Naive thymus-derived CD4-positive, alpha-beta T cell (primary cell): ENCODE measurements at regions not wholly inside any gene's neighbourhood (a gene's known extent, or its start where the extent isn't known, plus 50 kb on each side); places are given as distances from the start of the nearest gene placed in this dataset.
"Not testable (repeated sequence)": the region's sequence is repeated elsewhere in the genome, so short reads cannot be mapped to it uniquely, and the experiment has no call there.

Experiments
- ATAC-seq: fragments of 150-1000 bp; cut with Tn5 transposase; 2 replicates; pipeline ENCODE4 v1.10.0; 2021; ENCODE audit warnings: mild to moderate bottlenecking, moderate library complexity
- CTCF ChIA-PET: fragments of 350-600 bp; sonication (Branson Sonifier 250); formaldehyde crosslinking; loops from one replicate; lab custom pipeline; 2021; ENCODE audit warnings: antibody characterized with exemption; lab: Charles Lee
- POLR2A ChIA-PET: fragments of 350-600 bp; sonication (Branson Sonifier 250); formaldehyde crosslinking; loops from one replicate; lab custom pipeline; 2021; ENCODE audit warnings: antibody characterized with exemption, inconsistent platforms; lab: Charles Lee
- DNase-seq, 9 donors: peaks; one replicate each; pipeline versions ENCODE4 v3.0.0 to v3.0.0-alpha.2; 2020 to 2022; ENCODE audit warnings: mixed read lengths in 1 of 9
- H3K27ac ChIP-seq: one replicate; pipeline ENCODE4 v1.7.0; 2013; ENCODE audit warnings: mild to moderate bottlenecking, low read depth, low read length, moderate library complexity
- H3K27me3 ChIP-seq, 2 donors: one replicate each; pipeline ENCODE4 v1.7.0; 2013; ENCODE audit warnings: low read length in 2 of 2, mild to moderate bottlenecking in 2 of 2, moderate library complexity in 2 of 2; ENCODE audit not compliant: control insufficient read depth in 2 of 2, insufficient read depth in 2 of 2
- H3K36me3 ChIP-seq, 3 experiments: 1 replicate in 2 of 3; 2 replicates in 1 of 3; pipeline ENCODE4 v1.7.0; 2013; ENCODE audit warnings: low read length in 3 of 3, mild to moderate bottlenecking in 3 of 3, moderate library complexity in 1 of 3; ENCODE audit not compliant: insufficient read depth in 3 of 3, control insufficient read depth in 2 of 3
- H3K4me1 ChIP-seq, 2 donors: one replicate each; pipeline ENCODE4 v1.7.0; 2013; ENCODE audit warnings: low read length in 2 of 2, mild to moderate bottlenecking in 2 of 2, moderate library complexity in 1 of 2; ENCODE audit not compliant: control insufficient read depth in 2 of 2, insufficient read depth in 2 of 2
- H3K4me3 ChIP-seq: 2 replicates; pipeline ENCODE4 v1.7.0; 2013; ENCODE audit warnings: mild to moderate bottlenecking, low read length
- H3K9me3 ChIP-seq, 3 experiments: 1 replicate in 2 of 3; 2 replicates in 1 of 3; pipeline ENCODE4 v1.7.0; 2013; ENCODE audit warnings: low read length in 3 of 3; ENCODE audit not compliant: control insufficient read depth in 2 of 3
- H3K27ac Mint-ChIP-seq, 9 donors: one replicate each; pipeline ENCODE4 v1.8.0; 2020 to 2022; ENCODE audit warnings: mixed read lengths in 9 of 9, mild to moderate bottlenecking in 8 of 9, moderate library complexity in 5 of 9, inconsistent platforms in 2 of 9
- H3K27me3 Mint-ChIP-seq, 5 donors: one replicate each; pipeline ENCODE4 v1.8.0; 2021 to 2022; ENCODE audit warnings: mixed read lengths in 5 of 5, mild to moderate bottlenecking in 1 of 5
- H3K36me3 Mint-ChIP-seq, 5 donors: one replicate each; pipeline ENCODE4 v1.8.0; 2020 to 2022; ENCODE audit warnings: mixed read lengths in 5 of 5, mild to moderate bottlenecking in 3 of 5, inconsistent platforms in 1 of 5
- H3K4me1 Mint-ChIP-seq, 7 donors: one replicate each; pipeline ENCODE4 v1.8.0; 2020 to 2022; ENCODE audit warnings: mixed read lengths in 7 of 7, mild to moderate bottlenecking in 3 of 7, inconsistent platforms in 1 of 7
- H3K4me3 Mint-ChIP-seq, 10 donors: one replicate each; pipeline ENCODE4 v1.8.0; 2020 to 2022; ENCODE audit warnings: mild to moderate bottlenecking in 10 of 10, mixed read lengths in 10 of 10, moderate library complexity in 6 of 10, inconsistent platforms in 2 of 10
- H3K9me3 Mint-ChIP-seq, 11 donors: one replicate each; pipeline ENCODE4 v1.8.0; 2020 to 2022; ENCODE audit warnings: mixed read lengths in 11 of 11, mild to moderate bottlenecking in 4 of 11, inconsistent platforms in 1 of 11, moderate library complexity in 1 of 11
- intact Hi-C, 2 donors: fragments of 100-400 bp; cut with micrococcal nuclease; formaldehyde crosslinking; loops; one replicate each; pipeline ENCODE4 v1.15.1; 2023

DNA sequence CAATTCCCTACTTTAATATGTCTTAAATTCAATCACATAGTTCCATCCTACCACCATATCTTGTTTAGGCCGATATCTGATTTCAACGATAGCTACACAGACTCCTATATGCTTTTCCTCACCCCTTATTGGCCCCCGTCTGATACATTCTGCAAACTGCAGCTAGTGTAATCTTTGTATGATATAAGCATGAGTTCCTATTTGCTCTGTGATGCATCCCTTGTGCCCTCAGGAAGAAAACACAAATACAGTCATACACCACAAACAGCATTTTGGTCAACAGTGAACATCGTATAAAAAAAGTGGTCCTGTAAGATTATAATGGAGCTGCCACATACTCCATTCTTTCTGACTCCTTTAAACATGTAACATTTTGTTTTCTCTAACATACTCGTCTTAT is 837.8 kb upstream of the CDH6 start:
- Histone ChIP-seq H3K36me3 (no peaks in the 10 kb centered on the region), H3K9me3 (no peaks in the 10 kb centered on the region), H3K4me1 (no peaks in the 10 kb centered on the region), H3K4me3 (no peak overlapping the region), H3K27ac (no peak overlapping the region), H3K27me3 (no peaks in the 10 kb centered on the region)
- Mint-ChIP-seq H3K27me3 (no peaks in the 10 kb centered on the region), H3K9me3 (peaks cover 2 to 14% (median 6%) of the 10 kb centered on the region in 11 donors), H3K4me3 (no peak overlapping the region), H3K4me1 (no peaks in the 10 kb centered on the region), H3K36me3 (no peaks in the 10 kb centered on the region), H3K27ac (no peak overlapping the region)
- ATAC-seq = no peak
- ChIA-PET CTCF (no interaction called here), POLR2A (no interaction called here)
- intact Hi-C loops = no loop called here
- DNase-seq = no peak

DNA sequence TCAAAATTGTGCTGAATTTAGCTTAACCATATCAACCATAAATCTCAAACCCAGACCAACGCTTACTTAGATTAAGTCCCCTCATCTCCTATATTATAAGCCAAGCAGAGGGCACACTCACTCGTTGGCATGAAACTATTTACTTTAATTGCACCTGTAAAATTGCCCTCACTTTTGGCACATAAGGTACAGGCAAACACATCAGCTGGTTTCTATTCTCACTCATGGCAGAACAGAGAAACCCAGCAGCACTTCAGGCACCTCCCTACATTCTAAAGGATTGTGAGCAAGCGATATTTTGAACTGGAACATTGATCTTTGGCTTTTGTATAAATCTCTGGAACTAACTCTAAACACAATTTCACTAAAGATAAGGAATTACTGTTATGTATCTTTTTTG is 845.6 kb upstream of the CDH6 start:
- DNase-seq (no peak), ATAC-seq (no peak)
- Histone ChIP-seq H3K4me1 (no peaks in the 10 kb centered on the region), H3K27me3 (no peaks in the 10 kb centered on the region), H3K27ac (no peak overlapping the region), H3K9me3 (no peaks in the 10 kb centered on the region), H3K4me3 (no peak overlapping the region), H3K36me3 (no peaks in the 10 kb centered on the region)
- Mint-ChIP-seq H3K27me3 (no peaks in the 10 kb centered on the region), H3K36me3 (no peaks in the 10 kb centered on the region), H3K9me3 (peaks cover 0 to 27% (median 6%) of the 10 kb centered on the region in 11 donors), H3K4me3 (no peak overlapping the region), H3K4me1 (no peaks in the 10 kb centered on the region), H3K27ac (no peak overlapping the region)
- ChIA-PET POLR2A (no interaction called here), CTCF (no interaction called here)
- intact Hi-C loops = no loop called here

DNA sequence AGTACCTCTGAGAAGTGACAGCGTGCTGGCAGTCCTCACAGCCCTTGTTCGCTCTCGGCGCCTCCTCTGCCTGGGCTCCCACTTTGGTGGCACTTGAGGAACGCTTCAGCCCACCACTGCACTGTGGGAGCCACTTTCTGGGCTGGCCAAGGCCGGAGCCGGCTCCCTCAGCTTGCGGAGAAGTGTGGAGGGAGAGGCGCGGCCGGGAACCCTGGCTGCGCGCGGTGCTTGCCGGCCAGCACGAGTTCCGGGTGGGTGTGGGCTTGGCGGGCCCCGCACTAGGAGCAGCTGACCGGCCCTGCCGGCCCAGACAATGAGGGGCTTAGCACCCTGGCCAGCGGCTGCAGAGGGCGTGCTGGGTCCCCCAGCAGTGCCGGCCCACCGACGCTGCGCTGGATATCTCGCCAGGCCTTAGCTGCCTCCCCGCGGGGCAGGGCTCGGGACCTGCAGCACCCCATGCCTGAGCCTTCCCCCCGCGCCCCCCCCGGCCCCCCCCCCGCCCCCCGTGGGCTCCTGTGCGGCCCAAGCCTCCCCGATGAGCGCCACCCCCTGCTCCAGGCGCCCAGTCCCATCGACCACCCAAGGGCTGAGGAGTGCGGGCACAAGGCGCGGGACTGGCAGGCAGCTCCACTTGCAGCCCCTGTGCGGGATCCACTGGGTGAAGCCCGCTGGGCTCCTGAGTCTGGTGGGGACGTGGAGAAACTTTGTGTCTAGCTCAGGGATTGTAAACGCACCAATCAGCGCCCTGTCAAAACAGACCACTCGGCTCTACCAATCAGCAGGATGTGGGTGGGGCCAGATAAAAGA is 847.7 kb upstream of the CDH6 start:
- H3K27me3 Mint-ChIP-seq, H3K4me3 ChIP-seq, DNase-seq, H3K4me1 Mint-ChIP-seq, ATAC-seq, H3K36me3 ChIP-seq, intact Hi-C loops, H3K36me3 Mint-ChIP-seq, H3K9me3 ChIP-seq, CTCF ChIA-PET, POLR2A ChIA-PET, H3K27ac ChIP-seq, H3K27ac Mint-ChIP-seq, H3K27me3 ChIP-seq, H3K4me1 ChIP-seq, H3K4me3 Mint-ChIP-seq: not testable (repeated sequence)
- H3K9me3 Mint-ChIP-seq = peaks cover 0 to 36% (median 8%) of the 10 kb centered on the region in 11 donors

DNA sequence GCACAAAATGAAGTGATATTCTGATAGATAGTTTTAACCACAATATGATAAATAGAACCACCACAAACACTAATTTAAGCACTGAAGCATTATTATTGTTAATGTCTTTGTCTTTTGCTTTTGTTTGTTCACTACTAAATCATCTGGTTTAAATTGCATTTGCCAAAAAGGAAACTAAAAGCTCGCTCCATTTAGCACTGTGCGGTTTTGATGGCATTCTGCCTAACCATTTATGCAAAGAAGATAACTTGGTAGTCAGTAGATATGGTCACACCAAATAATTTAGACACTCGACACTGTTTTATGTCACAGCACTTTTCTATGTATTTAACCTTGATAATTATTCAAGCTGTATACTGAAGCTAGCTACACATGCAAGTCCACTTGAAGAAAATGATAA is 849.8 kb upstream of the CDH6 start:
- Histone ChIP-seq H3K36me3 (no peaks in the 10 kb centered on the region), H3K27ac (no peak overlapping the region), H3K4me3 (no peak overlapping the region), H3K4me1 (no peaks in the 10 kb centered on the region), H3K27me3 (no peaks in the 10 kb centered on the region), H3K9me3 (no peaks in the 10 kb centered on the region)
- Mint-ChIP-seq H3K4me1 (no peaks in the 10 kb centered on the region), H3K4me3 (no peak overlapping the region), H3K27ac (no peak overlapping the region), H3K9me3 (peaks cover 0 to 40% (median 8%) of the 10 kb centered on the region in 11 donors), H3K36me3 (no peaks in the 10 kb centered on the region), H3K27me3 (no peaks in the 10 kb centered on the region)
- ChIA-PET POLR2A (no interaction called here), CTCF (no interaction called here)
- DNase-seq (no peak), ATAC-seq (no peak)
- intact Hi-C loops = no loop called here

DNA sequence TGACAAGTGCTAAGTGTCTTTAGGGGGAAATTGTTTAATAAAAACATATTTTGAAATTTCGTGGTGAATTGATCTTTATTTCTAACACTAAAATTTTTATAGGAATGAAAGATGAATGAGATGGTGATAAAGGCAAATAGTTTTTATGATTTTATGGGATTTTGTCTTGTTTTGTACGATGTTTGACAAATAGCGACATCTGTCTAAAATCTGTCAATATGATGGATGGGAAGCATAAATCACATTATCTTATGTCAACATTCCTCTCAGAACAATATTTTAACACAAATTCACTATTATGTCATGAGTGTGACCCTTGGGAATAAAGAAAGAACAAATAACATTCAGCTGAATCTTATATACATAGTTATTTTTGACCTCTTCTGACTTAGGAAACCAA is 852.0 kb upstream of the CDH6 start:
- H3K27ac Mint-ChIP-seq = no peak overlapping the region
- intact Hi-C loops = no loop called here
- POLR2A ChIA-PET = no interaction called here

DNA sequence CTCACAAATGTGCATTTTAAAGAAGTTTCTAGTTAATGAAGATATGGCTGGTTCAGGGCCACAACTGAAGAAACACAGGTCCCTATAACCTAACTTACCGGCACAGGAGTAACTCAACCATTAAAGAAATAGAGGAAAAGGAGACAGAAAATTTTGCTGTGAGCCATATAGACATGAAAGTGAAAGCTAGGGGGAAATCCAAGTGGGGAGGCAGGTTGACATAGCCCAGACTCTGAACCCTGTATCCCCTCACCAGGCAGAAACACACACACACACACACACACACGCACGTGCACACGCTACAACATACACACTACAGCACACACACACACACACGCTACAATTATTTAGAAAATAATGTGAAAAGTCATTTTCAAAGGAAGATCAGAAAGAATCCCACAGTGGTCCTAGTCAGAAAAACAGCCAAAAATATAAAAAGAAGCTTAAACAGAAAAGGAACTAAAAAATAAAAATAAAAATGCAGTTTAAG is 856.4 kb upstream of the CDH6 start:
- Mint-ChIP-seq H3K4me1 (no peaks in the 10 kb centered on the region), H3K27me3 (no peaks in the 10 kb centered on the region), H3K4me3 (no peak overlapping the region), H3K9me3 (peaks cover 0 to 24% (median 4%) of the 10 kb centered on the region in 11 donors), H3K27ac (no peak overlapping the region), H3K36me3 (no peaks in the 10 kb centered on the region)
- H3K27me3 ChIP-seq = no peaks in the 10 kb centered on the region
- ChIA-PET POLR2A (no interaction called here), CTCF (no interaction called here)
- no peak for DNase-seq
- intact Hi-C loops = no loop called here
- H3K4me3 ChIP-seq = no peak overlapping the region
- ATAC-seq = no peak
- no peaks in the 10 kb centered on the region for H3K9me3 ChIP-seq
- no peaks in the 10 kb centered on the region for H3K4me1 ChIP-seq
- H3K36me3 ChIP-seq = no peaks in the 10 kb centered on the region
- no peak overlapping the region for H3K27ac ChIP-seq

More for the DNA sequence above, 852.0 kb upstream of the CDH6 start:
- H3K27me3 Mint-ChIP-seq = no peaks in the 10 kb centered on the region
- H3K36me3 ChIP-seq = no peaks in the 10 kb centered on the region
- no peaks in the 10 kb centered on the region for H3K4me1 Mint-ChIP-seq
- no peaks in the 10 kb centered on the region for H3K4me1 ChIP-seq
- H3K27me3 ChIP-seq = no peaks in the 10 kb centered on the region
- no peaks in the 10 kb centered on the region for H3K36me3 Mint-ChIP-seq
- H3K9me3 ChIP-seq = no peaks in the 10 kb centered on the region
- no peak overlapping the region for H3K27ac ChIP-seq
- CTCF ChIA-PET = no interaction called here
- no peak for ATAC-seq
- peaks cover 1 to 29% (median 4%) of the 10 kb centered on the region in 11 donors for H3K9me3 Mint-ChIP-seq
- no peak overlapping the region for H3K4me3 Mint-ChIP-seq
- DNase-seq = no peak
- no peak overlapping the region for H3K4me3 ChIP-seq

DNA sequence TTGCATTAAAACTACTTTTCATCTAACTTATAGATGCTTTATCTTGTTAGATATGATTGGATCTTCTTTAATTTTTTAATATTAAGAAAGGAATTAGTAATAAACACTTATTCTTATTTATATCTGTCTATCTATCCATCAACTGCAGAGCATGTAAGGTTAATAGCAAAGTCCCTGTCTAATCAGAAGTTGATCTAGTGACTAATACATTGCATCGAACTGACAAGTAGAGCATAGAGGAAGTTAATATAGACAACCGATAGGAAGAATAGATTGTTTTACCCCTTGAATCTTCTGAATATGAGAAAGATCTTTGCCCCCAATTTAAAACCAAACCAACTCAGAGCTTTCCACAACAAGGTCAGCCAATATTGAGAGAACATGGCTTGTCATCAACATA is 862.0 kb upstream of the CDH6 start:
- POLR2A ChIA-PET = no interaction called here

More for the DNA sequence above, 862.0 kb upstream of the CDH6 start:
- Histone ChIP-seq H3K4me1 (no peaks in the 10 kb centered on the region), H3K36me3 (no peaks in the 10 kb centered on the region), H3K27ac (no peak overlapping the region), H3K27me3 (no peaks in the 10 kb centered on the region), H3K4me3 (no peak overlapping the region), H3K9me3 (no peaks in the 10 kb centered on the region)
- intact Hi-C loops = no loop called here
- H3K36me3 Mint-ChIP-seq = no peaks in the 10 kb centered on the region
- DNase-seq (no peak), ATAC-seq (no peak)
- no peak overlapping the region for H3K4me3 Mint-ChIP-seq
- H3K9me3 Mint-ChIP-seq = peaks cover 0 to 17% (median 3%) of the 10 kb centered on the region in 11 donors
- H3K27me3 Mint-ChIP-seq = no peaks in the 10 kb centered on the region
- CTCF ChIA-PET = no interaction called here
- H3K27ac Mint-ChIP-seq = no peak overlapping the region
- no peaks in the 10 kb centered on the region for H3K4me1 Mint-ChIP-seq
